NCI-H146 treated with DMSO at 0.1 percent for 48 hours (cell line): ENCODE measurements at regions not wholly inside any gene's neighbourhood (a gene's known extent, or its start where the extent isn't known, plus 50 kb on each side); places are given as distances from the start of the nearest gene placed in this dataset.

Experiments used
- DNase-seq: peaks from one replicate; lab custom pipeline; 2025; ENCODE audit not compliant: unreplicated experiment; lab: John Stamatoyannopoulos, UW

DNA sequence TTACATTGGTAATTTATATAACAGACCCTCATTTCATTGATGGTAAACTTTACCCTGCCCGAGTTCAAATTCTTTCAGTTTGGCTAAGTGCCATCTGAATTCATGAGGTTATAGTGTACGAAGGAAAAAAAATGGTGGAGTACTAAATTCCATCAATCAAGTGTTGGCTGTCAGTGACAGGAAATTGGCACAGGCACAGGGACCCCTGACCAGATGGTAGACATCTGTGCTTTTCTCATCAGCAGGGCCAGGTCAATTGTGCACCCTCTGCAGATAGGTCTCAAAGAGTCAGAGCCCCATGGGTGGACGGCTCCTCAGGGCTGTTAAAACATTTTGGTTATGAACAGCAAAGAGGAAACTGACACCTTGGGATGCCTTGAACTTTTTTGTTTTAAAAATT, 439.2 kb downstream of the SETBP1 start:
- no peak for DNase-seq

DNA sequence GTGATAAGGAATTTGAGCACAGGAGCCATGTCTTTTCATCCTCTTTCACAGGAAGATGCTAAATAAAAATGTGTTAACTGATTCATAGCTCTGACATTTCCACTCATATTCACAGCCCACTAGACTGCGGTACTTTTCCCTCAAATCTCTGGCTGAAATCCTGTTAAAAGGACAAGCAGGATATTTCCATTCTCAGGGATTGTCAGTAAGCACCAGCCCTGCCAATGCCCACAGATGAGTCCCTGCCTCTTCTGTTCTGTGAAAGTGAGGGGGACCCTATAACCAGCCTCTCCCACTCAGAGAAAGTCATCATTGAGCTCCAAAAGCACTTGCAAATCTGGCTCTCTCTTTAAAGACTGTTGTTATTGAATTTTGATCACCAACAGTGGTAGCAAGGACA, 440.5 kb downstream of the SETBP1 start:
- no peak for DNase-seq

DNA sequence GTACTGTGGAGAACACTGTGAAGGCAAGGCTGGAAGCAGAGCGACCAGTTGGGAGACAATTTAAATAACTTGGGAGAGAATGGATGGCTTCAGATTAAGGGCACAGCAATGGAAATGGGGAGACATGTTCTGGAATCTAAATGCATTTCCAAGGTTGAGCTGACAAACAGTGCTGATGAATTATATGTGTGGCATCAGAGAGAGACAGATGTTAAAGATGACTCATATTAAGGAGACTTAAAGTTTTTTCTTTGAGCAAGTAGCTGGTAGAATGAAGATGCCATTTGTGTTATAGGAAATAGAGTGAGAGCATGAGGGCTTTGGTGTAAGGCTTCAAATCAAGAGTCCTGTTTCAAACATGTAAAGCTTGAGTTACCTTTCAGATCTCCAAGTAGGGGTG, 441.8 kb downstream of the SETBP1 start:
- DNase-seq, result no peak

DNA sequence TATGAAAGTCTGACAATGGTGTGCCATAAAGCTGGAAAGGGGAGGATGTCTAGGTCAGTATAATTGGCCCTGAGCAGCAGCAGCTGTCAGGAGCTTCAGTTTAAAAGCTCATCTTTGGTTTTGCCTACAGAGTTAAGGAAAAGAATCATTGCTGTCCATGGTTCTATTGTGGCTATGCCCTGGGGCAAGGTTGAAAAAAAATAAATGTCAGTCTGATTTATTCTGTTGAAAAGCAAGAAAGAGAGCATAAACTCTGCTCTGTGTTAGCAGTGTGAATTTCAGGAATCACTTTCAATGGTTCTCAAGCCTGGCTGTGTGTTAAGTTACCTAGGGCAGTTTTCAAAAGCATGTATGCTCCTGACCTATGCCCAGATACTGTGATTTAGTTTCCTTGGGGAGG, 446.7 kb downstream of the SETBP1 start:
- no peak for DNase-seq

DNA sequence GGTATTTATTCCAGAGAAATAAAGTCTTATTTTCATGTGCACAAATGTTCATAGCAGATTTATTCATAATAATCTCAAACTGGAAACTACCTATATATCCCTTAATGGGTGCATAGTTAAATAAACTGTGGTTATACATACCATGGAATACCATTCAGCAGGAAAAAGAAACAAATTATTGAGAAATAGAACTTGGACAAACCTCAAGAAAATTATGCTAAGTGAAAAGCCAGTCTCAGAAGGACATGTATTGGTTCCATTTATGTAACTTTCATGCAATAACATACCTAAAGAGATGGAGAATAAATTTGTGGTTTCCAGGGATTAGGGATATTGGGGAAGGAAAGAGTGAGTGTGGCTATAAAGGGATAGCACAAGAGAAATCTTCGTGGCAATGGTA, 452.6 kb downstream of the SETBP1 start:
- no peak for DNase-seq

DNA sequence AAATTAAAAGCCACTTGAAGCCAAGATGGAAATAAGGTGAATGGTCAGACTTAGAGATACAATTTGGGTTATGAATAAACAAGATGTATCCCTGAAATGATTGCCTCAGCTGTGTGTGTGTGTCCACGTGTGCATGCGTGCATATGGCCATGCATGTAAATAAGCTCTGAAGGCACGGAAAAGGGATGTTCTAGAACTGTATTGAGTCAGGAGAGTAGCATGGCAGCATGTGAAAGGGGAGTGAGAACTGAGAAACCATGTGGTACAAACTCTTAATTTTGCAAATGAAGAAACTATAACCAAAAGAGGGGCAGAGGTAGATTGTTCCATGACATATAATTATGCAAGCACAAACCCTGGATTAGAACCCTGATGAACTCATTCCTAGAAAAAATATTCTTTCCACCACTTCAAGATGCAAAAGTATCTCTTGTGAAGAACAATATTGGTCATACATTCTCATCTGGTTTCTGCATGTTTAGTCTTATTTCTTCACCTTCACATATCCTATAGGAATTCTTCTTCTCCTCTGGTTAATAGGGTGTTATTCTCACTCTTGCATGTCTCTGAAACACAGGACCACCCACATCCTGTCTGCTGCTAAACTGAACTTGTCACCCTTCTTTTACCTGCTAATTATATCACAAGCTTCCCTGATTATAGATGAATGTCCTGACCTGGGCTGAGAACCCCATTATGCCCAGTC, 455.8 kb downstream of the SETBP1 start:
- DNase-seq, result no peak

DNA sequence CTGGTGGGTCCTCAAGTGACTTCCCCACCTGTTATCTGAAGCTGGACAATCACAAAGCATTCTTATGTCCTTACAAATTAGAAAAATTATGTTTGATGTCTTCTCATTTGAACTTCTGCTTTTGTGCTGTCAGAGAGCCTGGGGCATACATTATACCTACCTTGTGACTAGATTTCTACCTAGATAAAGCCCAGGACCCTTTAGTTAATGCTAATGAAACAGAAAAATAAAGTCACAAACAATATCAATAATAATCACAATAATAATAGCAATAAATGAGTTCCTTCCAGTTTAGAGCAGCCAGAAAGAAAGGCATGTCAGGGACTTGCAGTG, 456.4 kb downstream of the SETBP1 start:
- no peak for DNase-seq

DNA sequence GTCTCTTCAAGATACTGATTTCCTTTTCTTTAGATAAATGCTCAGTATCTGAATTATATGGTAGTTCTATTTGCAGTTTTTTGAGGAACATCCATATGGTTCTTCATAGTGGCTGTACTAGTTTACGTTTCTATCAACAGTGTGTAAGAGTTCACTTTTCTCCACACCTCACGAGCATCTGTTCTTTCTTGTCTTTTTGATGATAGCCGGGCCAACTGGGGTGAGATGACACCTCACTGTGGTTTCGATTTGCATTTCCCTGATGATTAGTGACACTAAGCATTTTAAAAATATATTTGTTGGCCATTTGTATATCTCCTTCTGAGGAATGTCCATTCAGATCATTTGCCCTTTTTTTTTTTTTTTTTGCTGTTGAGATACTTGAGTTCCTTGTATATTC, 458.8 kb downstream of the SETBP1 start:
- no peak for DNase-seq

DNA sequence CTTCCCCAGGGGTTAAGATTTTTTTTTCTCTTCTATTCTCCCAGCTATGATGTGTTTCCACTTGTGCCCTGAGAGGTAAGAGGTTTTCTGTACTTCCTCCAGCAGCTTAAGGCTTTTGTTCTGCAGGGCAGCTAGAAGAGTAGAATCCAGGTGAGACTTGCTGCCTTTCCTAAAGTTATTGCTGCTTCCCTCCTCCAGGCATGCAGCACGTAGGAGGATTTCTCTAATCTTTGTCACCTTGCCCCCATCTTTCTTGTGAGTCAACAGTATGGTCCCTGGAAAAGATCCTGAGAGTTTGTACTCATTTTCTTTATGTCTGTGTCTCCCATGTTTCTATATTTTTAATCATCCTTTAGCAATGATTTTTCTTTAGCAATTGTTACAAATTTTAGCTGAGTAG, 462.2 kb downstream of the SETBP1 start:
- no peak for DNase-seq

DNA sequence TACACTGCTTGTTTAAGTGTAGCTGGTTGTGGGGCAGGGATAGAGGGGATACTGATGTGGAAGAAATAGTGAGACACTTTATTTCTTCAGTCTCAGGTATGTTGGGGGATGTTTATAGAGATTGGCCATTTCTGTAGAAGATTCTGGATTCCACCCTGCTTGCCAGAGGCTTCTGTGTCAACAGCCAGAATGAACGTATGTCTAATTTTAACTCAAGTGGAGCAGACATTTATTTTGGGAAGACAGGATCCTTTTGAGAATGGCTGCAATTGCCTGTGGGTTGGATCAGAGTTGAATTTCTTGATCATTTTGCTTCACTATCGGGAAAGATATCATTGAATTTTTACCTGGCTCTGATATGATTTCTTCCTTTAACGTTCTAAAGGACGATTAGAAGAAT, 465.6 kb upstream of the SLC14A2 start:
- no peak for DNase-seq

DNA sequence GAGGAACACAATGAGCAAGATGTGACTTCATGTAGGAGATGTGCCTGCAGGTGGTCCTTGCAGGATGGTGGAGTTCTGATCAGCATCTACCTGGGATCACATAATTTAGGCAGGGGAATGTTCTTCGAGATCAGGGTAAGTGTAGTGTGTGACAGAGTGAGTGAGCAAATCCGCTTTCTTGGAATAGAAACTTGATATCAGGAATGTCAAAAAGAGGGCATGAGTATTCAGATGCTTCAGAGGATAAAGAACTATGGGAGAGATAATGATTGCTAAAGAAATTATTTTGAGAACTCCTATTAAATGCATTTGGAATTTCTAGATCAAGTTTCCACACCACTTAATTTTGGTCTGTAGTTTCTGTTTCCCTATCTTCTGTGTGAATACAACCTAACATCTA, 463.6 kb upstream of the SLC14A2 start:
- no peak for DNase-seq

DNA sequence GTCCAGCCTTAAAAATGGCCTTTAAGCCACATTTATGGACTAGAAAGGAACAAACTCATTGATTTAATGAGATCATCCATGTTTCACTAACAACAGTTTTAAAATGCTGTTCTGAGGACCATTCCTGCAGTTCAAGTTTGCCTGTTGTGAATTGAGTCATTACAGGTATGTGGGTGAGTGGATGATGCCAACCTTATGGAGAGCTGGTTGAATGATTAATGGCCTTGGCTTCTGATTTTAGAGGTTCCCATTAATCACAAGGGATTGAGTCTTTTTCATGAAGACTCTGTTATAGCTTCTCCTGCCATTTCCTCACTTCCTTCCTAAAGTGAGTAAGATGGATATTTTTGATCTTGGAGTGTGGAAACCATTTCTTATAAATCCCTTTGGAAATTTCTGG, 459.8 kb upstream of the SLC14A2 start:
- DNase-seq, result no peak

DNA sequence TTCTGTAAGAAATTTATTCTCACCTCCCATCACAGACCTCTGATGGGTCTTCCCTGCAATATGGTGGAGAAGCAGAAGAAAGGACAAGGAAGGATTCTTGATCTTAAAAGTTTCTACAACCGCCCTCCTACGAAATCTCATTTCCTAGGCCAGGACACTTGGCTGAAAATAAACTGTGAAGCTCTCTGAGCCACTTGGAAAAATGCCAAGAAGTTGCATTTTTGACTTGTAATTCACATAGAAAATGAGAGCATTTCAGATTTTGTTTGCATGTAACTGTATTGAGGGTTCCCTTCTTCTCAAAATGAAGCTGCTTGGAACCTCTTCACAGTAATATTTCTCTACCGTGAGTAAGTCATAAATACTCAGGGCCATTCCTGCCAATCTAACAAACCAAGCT, 458.3 kb upstream of the SLC14A2 start:
- no peak for DNase-seq

DNA sequence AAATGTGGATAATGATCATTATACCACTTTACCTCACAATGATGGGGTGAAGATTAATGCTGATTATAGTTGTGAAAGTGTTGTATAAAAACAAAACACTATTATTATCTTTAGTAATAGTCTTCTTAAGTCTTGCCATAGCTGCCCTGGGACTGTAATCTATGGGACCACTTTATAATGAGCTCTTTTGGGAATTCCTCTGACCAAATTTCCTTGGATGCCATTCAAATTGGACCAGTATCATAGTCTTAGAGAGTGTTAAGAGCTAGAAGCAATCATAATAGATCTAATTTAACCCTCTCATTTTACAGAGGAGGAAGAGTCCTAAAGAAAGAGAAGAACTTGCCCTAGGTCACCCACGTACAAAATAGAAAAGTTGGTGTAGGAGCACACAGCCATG, 457.7 kb upstream of the SLC14A2 start:
- no peak for DNase-seq

DNA sequence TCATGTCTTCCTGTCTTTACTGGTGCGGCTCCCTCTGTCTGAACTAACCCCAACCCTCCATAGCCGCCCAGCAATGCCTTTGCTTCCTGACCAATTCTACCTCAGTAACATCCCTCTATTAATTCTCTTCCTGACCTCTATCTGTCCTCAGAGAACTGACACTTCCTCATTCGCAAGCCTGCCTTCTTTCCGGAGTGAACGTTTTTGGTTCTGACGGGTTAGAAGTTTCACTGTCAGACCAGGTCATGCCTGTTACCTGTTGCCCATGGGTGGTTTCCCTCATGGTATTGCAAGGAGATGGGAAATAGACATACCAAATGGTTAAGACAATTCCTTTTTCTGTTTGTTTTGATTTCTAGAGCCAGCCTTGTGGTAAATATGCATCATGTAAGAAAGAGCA, 453.4 kb upstream of the SLC14A2 start:
- no peak for DNase-seq

DNA sequence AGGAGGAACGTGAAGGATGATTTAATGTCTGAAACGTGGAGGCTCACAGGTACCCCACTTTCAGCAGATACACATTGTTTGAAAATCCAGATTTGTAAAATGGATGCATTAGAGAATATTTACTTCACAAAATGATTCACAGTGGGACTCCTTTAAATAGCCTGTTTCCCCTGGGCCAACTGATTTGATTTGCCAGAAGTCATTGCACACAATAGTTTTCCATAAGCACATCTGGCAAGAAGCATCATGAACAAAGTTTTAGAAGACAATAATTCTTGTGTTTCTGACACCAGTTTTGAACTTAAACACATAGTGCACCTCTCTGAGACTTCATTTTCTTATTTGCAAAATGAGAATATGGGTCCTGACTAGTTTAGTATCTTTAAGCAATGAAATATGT, 451.4 kb upstream of the SLC14A2 start:
- no peak for DNase-seq

DNA sequence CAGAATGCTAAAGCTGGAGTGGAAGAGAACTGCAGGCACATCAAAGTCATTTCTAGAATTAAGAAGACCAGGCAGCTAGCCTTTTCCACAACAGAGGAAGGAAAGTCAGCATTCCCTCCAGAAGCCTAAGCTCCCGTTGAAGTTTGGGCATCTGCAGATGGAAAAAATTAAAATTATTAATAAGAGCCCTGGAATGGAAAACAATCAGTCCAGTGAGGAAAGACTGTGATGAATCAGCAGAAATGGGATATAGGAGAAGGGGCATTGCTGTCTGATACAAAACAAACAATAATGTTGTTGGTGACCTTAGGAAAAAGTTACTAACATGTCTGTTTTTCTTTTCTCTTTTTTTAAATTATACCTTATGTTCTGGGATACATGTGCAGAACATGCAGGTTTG, 450.7 kb upstream of the SLC14A2 start:
- DNase-seq, result no peak

DNA sequence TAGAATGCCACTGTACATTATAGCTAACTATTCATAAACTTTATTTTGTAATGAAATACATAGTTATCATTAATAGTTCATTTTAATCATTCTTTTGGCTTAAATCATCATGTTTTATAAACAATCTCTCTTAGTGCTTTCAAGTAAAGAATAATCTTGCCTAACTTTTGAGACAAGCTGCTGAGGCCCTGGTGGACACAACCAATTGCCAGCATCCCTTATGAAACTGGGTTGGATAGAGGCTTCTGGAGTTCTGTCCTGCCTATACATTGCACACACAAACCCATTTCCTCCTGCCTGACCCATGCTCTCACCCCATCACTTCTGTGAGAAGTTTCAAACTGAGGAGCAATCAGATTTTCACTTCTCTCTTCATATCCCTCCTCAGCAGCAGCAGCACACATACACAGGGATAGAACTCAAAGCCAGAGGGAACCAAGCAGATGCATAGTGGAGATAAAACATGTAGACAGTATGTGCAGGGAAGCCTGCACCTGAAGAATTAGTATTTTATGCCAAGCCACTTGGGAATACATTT, 450.0 kb upstream of the SLC14A2 start:
- no peak for DNase-seq

DNA sequence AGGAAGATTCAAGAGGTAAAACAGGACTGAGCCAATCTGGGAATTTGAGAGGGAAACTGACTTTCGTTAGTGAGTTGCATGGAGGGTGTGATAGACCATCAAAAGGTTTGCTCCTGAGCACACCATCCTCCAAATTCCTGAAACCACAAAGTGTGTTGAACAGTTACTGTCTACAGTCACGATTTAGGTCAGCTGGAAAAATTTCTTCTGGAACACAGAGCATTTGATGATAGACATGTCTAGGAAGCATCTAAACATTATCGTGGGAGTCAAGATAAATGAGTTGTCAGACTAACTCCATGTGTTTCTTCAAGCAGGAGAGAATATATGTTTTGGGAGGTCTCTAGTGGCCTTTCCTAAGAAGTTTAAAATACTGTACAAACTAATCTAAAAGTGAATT, 449.4 kb upstream of the SLC14A2 start:
- DNase-seq, result no peak

DNA sequence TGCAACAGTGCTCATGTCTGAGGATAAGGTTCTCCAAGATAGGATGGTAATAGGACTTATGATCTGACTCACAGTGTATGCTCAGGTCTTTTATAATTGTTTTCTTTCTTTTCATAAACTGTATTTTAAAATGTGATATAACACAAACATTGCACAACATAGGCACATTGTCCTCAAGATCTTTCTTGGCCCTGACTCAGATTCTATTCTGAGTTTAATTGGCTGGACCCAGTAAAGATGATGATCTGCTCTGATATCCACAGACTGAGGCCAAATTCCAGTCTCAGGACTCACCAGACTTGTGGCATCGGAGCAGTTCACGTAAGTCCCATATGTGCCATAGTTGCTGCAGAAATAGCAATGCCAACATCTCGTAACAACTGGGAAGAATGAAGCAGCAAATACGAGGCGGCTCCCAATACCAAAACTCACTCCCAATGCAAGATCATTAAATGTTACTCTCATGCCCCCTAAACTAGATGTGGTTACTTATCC, 448.9 kb upstream of the SLC14A2 start:
- DNase-seq, result no peak

DNA sequence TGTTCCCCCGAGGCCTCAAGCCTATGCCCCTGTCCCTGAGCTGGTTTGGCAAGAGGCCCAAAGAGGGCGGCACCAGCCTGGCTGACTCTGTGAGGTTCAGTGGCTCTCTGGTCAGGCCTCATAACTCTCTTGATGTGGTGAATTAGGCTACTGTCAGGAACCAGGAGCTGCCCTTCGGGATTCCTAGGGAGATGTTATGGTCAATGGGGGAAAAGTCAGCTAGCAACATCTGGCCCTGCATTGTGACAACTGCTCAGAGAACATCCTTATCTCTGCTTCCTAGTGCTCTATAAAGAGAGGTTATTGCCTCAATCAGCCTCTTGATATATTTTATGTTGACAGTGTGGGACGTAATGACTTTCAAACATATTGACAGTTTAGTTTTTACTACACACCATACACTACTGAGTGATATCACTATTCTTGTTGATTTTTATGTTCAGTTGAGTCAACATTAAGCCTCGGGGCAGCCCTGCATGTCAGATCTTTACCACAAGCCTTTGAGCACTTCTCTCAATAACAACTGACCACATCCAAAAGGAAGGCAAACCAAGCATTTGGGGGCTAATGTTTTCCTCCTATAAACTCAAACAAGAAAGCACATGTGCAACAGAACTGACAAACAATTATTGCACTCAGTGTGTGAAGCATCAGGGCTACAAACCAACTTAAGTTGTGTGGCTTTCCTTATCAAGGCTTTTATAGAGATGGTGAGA, 448.3 kb upstream of the SLC14A2 start:
- no peak for DNase-seq

DNA sequence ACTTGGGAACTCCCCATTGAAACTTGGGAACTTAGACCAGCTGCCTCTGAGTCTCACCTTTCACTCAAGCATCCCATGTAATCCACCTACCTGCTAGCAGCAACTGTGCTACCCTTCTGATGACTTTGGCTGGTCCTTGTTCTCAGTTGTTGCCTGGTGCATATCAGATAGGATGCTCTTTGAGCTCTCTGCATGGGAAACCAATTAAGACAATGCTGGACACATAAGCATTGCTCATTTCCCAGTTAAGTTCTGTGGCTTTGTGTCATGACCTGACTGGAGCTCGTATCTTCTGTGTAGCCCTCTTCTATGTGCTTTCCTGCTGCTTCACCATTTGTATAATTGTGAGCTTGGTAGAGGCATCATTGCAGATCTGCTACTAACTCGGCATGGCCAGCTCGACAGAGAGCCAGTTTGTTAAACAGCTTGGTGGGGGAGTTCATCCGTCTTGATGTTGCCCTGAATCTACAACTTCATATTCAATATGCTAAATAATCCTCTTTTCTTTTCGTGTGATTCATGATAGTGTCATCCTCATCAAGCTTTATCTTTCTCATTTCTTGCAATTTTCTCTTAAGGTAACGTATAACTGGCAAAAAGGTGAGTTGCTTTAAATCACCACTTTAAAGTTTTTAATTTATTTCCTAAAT, 447.5 kb upstream of the SLC14A2 start:
- DNase-seq, result no peak
